H1 (cell line): ENCODE measurements at regions not wholly inside any gene's neighbourhood (a gene's known extent, or its start where the extent isn't known, plus 50 kb on each side); places are given as distances from the start of the nearest gene placed in this dataset.

Experiments
- CTCF ChIA-PET: fragments of 300-600 bp; sonication (Branson Sonifier 250); formaldehyde crosslinking; loops from one replicate; lab custom pipeline; 2021; ENCODE audit not compliant: partially characterized antibody; lab: Charles Lee
- POLR2A ChIA-PET: fragments of 300-600 bp; sonication (Branson Sonifier 250); formaldehyde crosslinking; loops from one replicate; lab custom pipeline; 2021; ENCODE audit warnings: inconsistent platforms; ENCODE audit not compliant: partially characterized antibody; lab: Charles Lee
- DNase-seq, 2 experiments: peaks; one replicate each; pipeline versions ENCODE4 v3.0.0 to v3.0.0-alpha.2; 2010 to 2022; ENCODE audit warnings: low spot score in 2 of 2, low read depth in 1 of 2, mixed read lengths in 1 of 2
- FAIRE-seq: peaks from 2 replicates; lab custom pipeline; 2011; peaks lifted over from hg19 to GRCh38; lab: Jason Lieb, UNC
- H2AFZ ChIP-seq: 2 replicates; pipeline ENCODE4 v1.8.1; 2012; ENCODE audit warnings: low read length, inconsistent platforms
- H2AK5ac ChIP-seq: 2 replicates; pipeline ENCODE4 v1.6.1; 2013; ENCODE audit warnings: low read depth, low read length
- H2BK120ac ChIP-seq: replicated peaks from 2 replicates; pipeline ENCODE3; 2013; ENCODE audit warnings: low read depth, low read length, inconsistent platforms
- H2BK12ac ChIP-seq: 2 replicates; pipeline ENCODE4 v1.6.1; 2013; ENCODE audit warnings: low read depth, low read length
- H2BK15ac ChIP-seq: 2 replicates; pipeline ENCODE4 v1.6.1; 2013; ENCODE audit warnings: low read length
- H2BK20ac ChIP-seq: 2 replicates; pipeline ENCODE4 v1.6.1; 2013; ENCODE audit warnings: low read length
- H2BK5ac ChIP-seq: 2 replicates; pipeline ENCODE4 v1.6.1; 2013; ENCODE audit warnings: low read depth, low read length
- H3K14ac ChIP-seq: 2 replicates; pipeline ENCODE4 v1.6.1; 2013; ENCODE audit warnings: inconsistent platforms; ENCODE audit not compliant: insufficient read length
- H3K18ac ChIP-seq: 2 replicates; pipeline ENCODE4 v1.6.1; 2013; ENCODE audit warnings: low read length; ENCODE audit errors: extremely low read depth
- H3K23ac ChIP-seq: 2 replicates; pipeline ENCODE4 v1.6.1; 2013; ENCODE audit warnings: inconsistent platforms; ENCODE audit not compliant: insufficient read length
- H3K23me2 ChIP-seq: 2 replicates; pipeline ENCODE4 v1.6.1; 2013; ENCODE audit warnings: low read depth, low read length
- H3K27ac ChIP-seq: 2 replicates; pipeline ENCODE4 v1.6.1; 2011; ENCODE audit warnings: low read depth, low read length, inconsistent platforms
- H3K27me3 ChIP-seq, 4 experiments: replicated peaks in 1 of 4; 1 replicate in 1 of 4; 2 replicates in 3 of 4; pipeline versions ENCODE4 v1.6.1 to v1.8.1; 2011 to 2013; ENCODE audit warnings: low read length in 3 of 4, mild to moderate bottlenecking in 3 of 4, inconsistent platforms in 2 of 4, mixed read lengths in 2 of 4, moderate library complexity in 1 of 4; ENCODE audit not compliant: control insufficient read depth in 3 of 4, insufficient read depth in 3 of 4; ENCODE audit errors: extremely low read depth in 1 of 4
- H3K36me3 ChIP-seq, 4 experiments: 2 replicates each; pipeline versions ENCODE4 v1.6.1 to v1.8.1; 2011 to 2013; ENCODE audit warnings: mild to moderate bottlenecking in 4 of 4, low read length in 3 of 4, moderate library complexity in 2 of 4, control low read depth in 1 of 4, inconsistent platforms in 1 of 4; ENCODE audit not compliant: insufficient read depth in 4 of 4, control insufficient read depth in 2 of 4
- H3K4ac ChIP-seq: replicated peaks from 2 replicates; pipeline ENCODE3; 2013; ENCODE audit warnings: low read length, low read depth, mixed read lengths, inconsistent platforms; ENCODE audit not compliant: insufficient read length
- H3K4me1 ChIP-seq, 4 experiments: replicated peaks in 1 of 4; 1 replicate in 1 of 4; 2 replicates in 3 of 4; pipeline versions ENCODE4 v1.6.1 to v1.8.1; 2011 to 2013; ENCODE audit warnings: low read length in 3 of 4, inconsistent platforms in 2 of 4, mixed read lengths in 1 of 4; ENCODE audit not compliant: insufficient read depth in 4 of 4, control insufficient read depth in 3 of 4
- H3K4me2 ChIP-seq, 2 experiments: 2 replicates each; pipeline versions ENCODE4 v1.6.1 to v1.8.1; 2011 to 2013; ENCODE audit warnings: low read depth in 2 of 2, low read length in 2 of 2, control low read depth in 1 of 2, inconsistent platforms in 1 of 2, mild to moderate bottlenecking in 1 of 2; ENCODE audit not compliant: insufficient read depth in 1 of 2
- H3K4me3 ChIP-seq, 4 experiments: fragments of 200-600, 300-600 bp in 1 of 4; sonication (generic), shearing (Covaris generic), sonication (Bioruptor Twin) in 1 of 4; 2 replicates each; pipeline versions ENCODE4 v1.5.1 to v1.8.1; 2011 to 2016; ENCODE audit warnings: low read length in 4 of 4, low read depth in 3 of 4, control low read depth in 2 of 4, inconsistent platforms in 2 of 4, mild to moderate bottlenecking in 2 of 4, mixed read lengths in 1 of 4, moderate library complexity in 1 of 4; ENCODE audit not compliant: insufficient read depth in 2 of 4; ENCODE audit errors: extremely low read depth in 1 of 4
- H3K56ac ChIP-seq: replicated peaks from 2 replicates; pipeline ENCODE3; 2013; ENCODE audit warnings: low read depth, mild to moderate bottlenecking, mixed read lengths, low read length, inconsistent platforms; ENCODE audit not compliant: insufficient read length
- H3K79me1 ChIP-seq: 2 replicates; pipeline ENCODE4 v1.6.1; 2013; ENCODE audit warnings: low read depth, low read length, control low read depth
- H3K79me2 ChIP-seq, 2 experiments: 2 replicates each; pipeline versions ENCODE4 v1.6.1 to v1.8.1; 2012 to 2013; ENCODE audit warnings: low read length in 2 of 2, mild to moderate bottlenecking in 2 of 2, inconsistent platforms in 1 of 2; ENCODE audit not compliant: insufficient read depth in 2 of 2, control insufficient read depth in 1 of 2
- H3K9ac ChIP-seq, 4 experiments: replicated peaks in 1 of 4; 1 replicate in 1 of 4; 2 replicates in 3 of 4; pipeline versions ENCODE4 v1.6.1 to v1.8.1; 2011 to 2013; ENCODE audit warnings: low read depth in 3 of 4, low read length in 3 of 4, control low read depth in 2 of 4, mild to moderate bottlenecking in 2 of 4, moderate library complexity in 2 of 4, inconsistent platforms in 1 of 4; ENCODE audit errors: extremely low read depth in 1 of 4
- H3K9me3 ChIP-seq, 2 experiments: 2 replicates each; pipeline versions ENCODE4 v1.6.1 to v1.8.1; 2012 to 2013; ENCODE audit warnings: mild to moderate bottlenecking in 2 of 2, moderate library complexity in 2 of 2, control low read depth in 1 of 2, inconsistent platforms in 1 of 2, low read depth in 1 of 2, low read length in 1 of 2, mixed read lengths in 1 of 2; ENCODE audit not compliant: insufficient read depth in 2 of 2
- H4K20me1 ChIP-seq, 2 experiments: replicated peaks in 1 of 2; 2 replicates each; pipeline versions ENCODE3 to v1.8.1; 2011 to 2013; ENCODE audit warnings: inconsistent platforms in 2 of 2, low read length in 2 of 2, mild to moderate bottlenecking in 1 of 2; ENCODE audit not compliant: insufficient read depth in 2 of 2, control insufficient read depth in 1 of 2
- H4K5ac ChIP-seq: 2 replicates; pipeline ENCODE4 v1.6.1; 2013; ENCODE audit warnings: low read length, low read depth, mixed read lengths, inconsistent platforms; ENCODE audit not compliant: insufficient read length
- H4K8ac ChIP-seq: 2 replicates; pipeline ENCODE4 v1.8.0; 2013; ENCODE audit warnings: mild to moderate bottlenecking, moderate library complexity, low read length, inconsistent platforms; ENCODE audit not compliant: insufficient read depth; ENCODE audit errors: extremely low read depth
- H4K91ac ChIP-seq: replicated peaks from 2 replicates; pipeline ENCODE3; 2013; ENCODE audit warnings: low read length, mixed read lengths, inconsistent platforms; ENCODE audit not compliant: insufficient read length
- CBX8 ChIP-seq: fragments of 300-800, 300-1000 bp; sonication (generic); IDR thresholded peaks from 2 replicates; pipeline ENCODE4 v1.7.1; 2016; ENCODE audit warnings: low read depth, low read length, borderline replicate concordance
- KDM4A ChIP-seq: IDR thresholded peaks from one replicate; pipeline ENCODE4 v1.7.1; 2012; ENCODE audit warnings: low read depth, mild to moderate bottlenecking, moderate library complexity, low read length, inconsistent platforms; ENCODE audit not compliant: severe bottlenecking
- SIN3A ChIP-seq, 2 experiments: IDR thresholded peaks in 1 of 2; conservative IDR thresholded peaks in 1 of 2; 2 replicates each; pipeline ENCODE4 v1.6.1; 2011 to 2012; ENCODE audit warnings: low read length in 2 of 2, improper control_type of control experiment in 1 of 2, low read depth in 1 of 2, mild to moderate bottlenecking in 1 of 2
- SP2 ChIP-seq: IDR thresholded peaks from 2 replicates; pipeline ENCODE4 v1.6.1; 2012; ENCODE audit warnings: mild to moderate bottlenecking, low read length, inconsistent platforms
- WGBS, 2 experiments: shearing (Covaris generic) in 1 of 2; methylation state at CpG; one replicate each; pipeline versions ENCODE4 v1.1.6 to v1.1.7; 2013 to 2015; ENCODE audit warnings: low lambda C conversion rate in 2 of 2, mixed read lengths in 2 of 2, inconsistent platforms in 1 of 2, low coverage in 1 of 2, missing lambda C conversion rate in 1 of 2; ENCODE audit not compliant: insufficient replicate concordance in 2 of 2, insufficient coverage in 1 of 2, insufficient read length in 1 of 2; ENCODE audit errors: extremely low coverage in 1 of 2, missing lambda C conversion rate in 1 of 2; 5-methylcytosine and 5-hydroxymethylcytosine counted together
- TF ChIP-seq, protein P1 (sequence below), 3 experiments: IDR thresholded peaks; 1 replicate in 2 of 3; 2 replicates in 1 of 3; pipeline versions ENCODE4 v1.5.1 to v1.6.1; 2011; ENCODE audit warnings: low read length in 3 of 3, mild to moderate bottlenecking in 3 of 3, inconsistent platforms in 2 of 3, low read depth in 1 of 3, moderate library complexity in 1 of 3; ENCODE audit not compliant: insufficient read depth in 1 of 3; ENCODE audit errors: control extremely low read depth in 1 of 3
- TF ChIP-seq, protein P2 (sequence below): IDR thresholded peaks from 2 replicates; pipeline ENCODE4 v1.6.1; 2012; ENCODE audit warnings: inconsistent platforms

DNA sequence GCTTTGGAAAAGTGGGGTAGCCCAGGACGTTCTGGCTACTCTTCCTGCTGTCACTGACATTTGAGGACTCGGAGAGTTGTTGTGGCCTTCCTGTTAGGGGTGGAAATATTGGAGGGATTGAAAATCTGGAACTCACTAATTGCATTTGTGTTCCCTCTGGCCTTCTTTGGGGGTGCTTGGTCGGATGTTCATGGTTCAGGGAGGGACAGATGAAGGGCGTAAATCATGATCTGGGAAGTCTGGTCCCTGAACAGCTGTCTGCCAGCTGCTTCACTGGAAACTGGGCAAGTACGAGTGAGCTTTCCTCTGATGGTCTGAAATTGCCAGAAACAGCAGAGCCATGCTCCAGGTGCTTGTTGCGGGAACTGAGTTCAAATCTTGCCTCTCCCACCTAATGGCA lies 327.8 kb upstream of the C2CD4B start:
- H2BK20ac ChIP-seq, result no peak overlapping the region
- no peak overlapping the region for H3K14ac ChIP-seq
- H2BK12ac ChIP-seq, result no peak overlapping the region
- no peak overlapping the region for H2BK120ac ChIP-seq
- no peak overlapping the region for H3K4me3 ChIP-seq
- H3K27ac ChIP-seq, result no peak overlapping the region
- H3K79me1 ChIP-seq, result no peaks in the 10 kb centered on the region
- no peak overlapping the region for H4K91ac ChIP-seq
- H2BK15ac ChIP-seq, result no peak overlapping the region
- WGBS, 2 experiments, result 90% methylated on average over 6 of the region's 6 CpGs; no CpG with 5 or more reads in 1 of the 2 experiments
- CTCF ChIA-PET, result interaction anchor here (0.6 to 2.1 kb wide), 2 partner anchors 10 to 110 kb away, joined by 3 to 6 read pairs; no protein-coding TSS in a partner anchor
- no peak overlapping the region for H2AK5ac ChIP-seq
- no peak overlapping the region for H3K9ac ChIP-seq
- no peak overlapping the region for H4K5ac ChIP-seq
- no peaks in the 10 kb centered on the region for H3K9me3 ChIP-seq
- no peak overlapping the region for H3K4ac ChIP-seq
- no peak overlapping the region for H3K23ac ChIP-seq
- H3K4me2 ChIP-seq, result no peak overlapping the region
- TF ChIP-seq SIN3A (conservative IDR thresholded peaks at IDR 0.05 in 1 of 2, IDR thresholded peaks at IDR 0.05 in 1 of 2; ENCODE audit: low read depth in 1 of 2, low read length in 2 of 2), result no peak
- no peak for TF ChIP-seq CBX8
- TF ChIP-seq, protein P1, sequence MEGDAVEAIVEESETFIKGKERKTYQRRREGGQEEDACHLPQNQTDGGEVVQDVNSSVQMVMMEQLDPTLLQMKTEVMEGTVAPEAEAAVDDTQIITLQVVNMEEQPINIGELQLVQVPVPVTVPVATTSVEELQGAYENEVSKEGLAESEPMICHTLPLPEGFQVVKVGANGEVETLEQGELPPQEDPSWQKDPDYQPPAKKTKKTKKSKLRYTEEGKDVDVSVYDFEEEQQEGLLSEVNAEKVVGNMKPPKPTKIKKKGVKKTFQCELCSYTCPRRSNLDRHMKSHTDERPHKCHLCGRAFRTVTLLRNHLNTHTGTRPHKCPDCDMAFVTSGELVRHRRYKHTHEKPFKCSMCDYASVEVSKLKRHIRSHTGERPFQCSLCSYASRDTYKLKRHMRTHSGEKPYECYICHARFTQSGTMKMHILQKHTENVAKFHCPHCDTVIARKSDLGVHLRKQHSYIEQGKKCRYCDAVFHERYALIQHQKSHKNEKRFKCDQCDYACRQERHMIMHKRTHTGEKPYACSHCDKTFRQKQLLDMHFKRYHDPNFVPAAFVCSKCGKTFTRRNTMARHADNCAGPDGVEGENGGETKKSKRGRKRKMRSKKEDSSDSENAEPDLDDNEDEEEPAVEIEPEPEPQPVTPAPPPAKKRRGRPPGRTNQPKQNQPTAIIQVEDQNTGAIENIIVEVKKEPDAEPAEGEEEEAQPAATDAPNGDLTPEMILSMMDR (IDR thresholded peaks at IDR 0.05; ENCODE audit: control extremely low read depth in 1 of 3, insufficient read depth in 1 of 3, low read depth in 1 of 3, low read length in 3 of 3), result no peak
- TF ChIP-seq, protein P2, sequence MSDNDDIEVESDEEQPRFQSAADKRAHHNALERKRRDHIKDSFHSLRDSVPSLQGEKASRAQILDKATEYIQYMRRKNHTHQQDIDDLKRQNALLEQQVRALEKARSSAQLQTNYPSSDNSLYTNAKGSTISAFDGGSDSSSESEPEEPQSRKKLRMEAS, result no peak
- TF ChIP-seq KDM4A, result no peak
- TF ChIP-seq SP2, result no peak
- TF ChIP-seq, all 59 proteins: peak for 0
- no peaks in the 10 kb centered on the region for H4K20me1 ChIP-seq
- H3K4me1 ChIP-seq, result no peaks in the 10 kb centered on the region; a peak in 1 of 7 replicates
- no peak for FAIRE-seq
- H4K8ac ChIP-seq, result no peak overlapping the region; the same call in 1 of the 2 replicates
- no peaks in the 10 kb centered on the region for H3K79me2 ChIP-seq
- H3K27me3 ChIP-seq, result no peaks in the 10 kb centered on the region
- no peak overlapping the region for H3K18ac ChIP-seq
- H3K36me3 ChIP-seq, result no peaks in the 10 kb centered on the region
- no peak overlapping the region for H2BK5ac ChIP-seq
- H2AFZ ChIP-seq, result no peak overlapping the region
- DNase-seq, result no peak
- POLR2A ChIA-PET, result no interaction called here
- no peaks in the 10 kb centered on the region for H3K23me2 ChIP-seq
- H3K56ac ChIP-seq, result no peak overlapping the region
